Left lung (tissue), 4 donors: ENCODE measurements at regions not wholly inside any gene's neighbourhood (a gene's known extent, or its start where the extent isn't known, plus 50 kb on each side); places are given as distances from the start of the nearest gene placed in this dataset.
"Not testable (repeated sequence)": the region's sequence is repeated elsewhere in the genome, so short reads cannot be mapped to it uniquely, and the experiment has no call there.

Experiments
- ATAC-seq: fragments of 200-7000 bp; cut with Tn5 transposase; one replicate; pipeline ENCODE4 v1.9.1; 2020; ENCODE audit warnings: moderate library complexity
- DNase-seq, 4 donors: peaks; one replicate each; pipeline ENCODE4 v3.0.0-alpha.2; 2013 to 2020
- H3K27ac ChIP-seq, 2 donors: fragments of 200-600 bp; sonication (generic) in 1 of 2; one replicate each; pipeline versions ENCODE4 v1.5.0 to v1.8.0; 2020 to 2021
- H3K27me3 ChIP-seq, 2 donors: fragments of 200-600 bp; sonication (generic) in 1 of 2; one replicate each; pipeline versions ENCODE4 v1.5.0 to v1.8.0; 2020 to 2021
- H3K36me3 ChIP-seq, 2 donors: fragments of 200-600 bp; sonication (generic) in 1 of 2; one replicate each; pipeline versions ENCODE4 v1.5.0 to v1.8.0; 2020 to 2021
- H3K4me1 ChIP-seq, 2 donors: fragments of 200-600 bp; one replicate each; pipeline ENCODE4 v1.8.0; 2021
- H3K4me3 ChIP-seq, 2 donors: fragments of 200-600 bp; sonication (generic) in 1 of 2; one replicate each; pipeline versions ENCODE4 v1.5.0 to v1.8.0; 2020 to 2021; ENCODE audit warnings: mild to moderate bottlenecking in 1 of 2
- H3K9me3 ChIP-seq, 2 donors: fragments of 200-600 bp; sonication (generic) in 1 of 2; one replicate each; pipeline versions ENCODE4 v1.5.0 to v1.8.0; 2020 to 2021
- CTCF ChIP-seq, 2 donors: fragments of 200-600 bp; sonication (generic) in 1 of 2; IDR thresholded peaks; one replicate each; pipeline versions ENCODE4 v1.5.0 to v1.8.0; 2021; ENCODE audit warnings: antibody characterized with exemption in 2 of 2
- intact Hi-C, 2 donors: fragments of 100-400 bp; cut with DNase I; formaldehyde crosslinking; loops; one replicate each; pipeline versions ENCODE4 v1.11.2 to v1.14.2; 2022
- donor health status: DM: no; HTN: yes; CAD: no.
- donor health status: DM: no; HTN: no; CAD: no.

GRCh38 chr5:67636850-67637524, 440.4 kb upstream of the CD180 start:
- no peak for ATAC-seq
- H3K4me1 ChIP-seq: no peaks in the 10 kb centered on the region
- no peak for TF ChIP-seq CTCF (IDR thresholded peaks at IDR 0.05)
- H3K9me3 ChIP-seq: no peaks in the 10 kb centered on the region
- no peak for DNase-seq
- no peak overlapping the region for H3K27ac ChIP-seq
- no peaks in the 10 kb centered on the region for H3K27me3 ChIP-seq
- intact Hi-C loops: no loop called here
- no peaks in the 10 kb centered on the region for H3K36me3 ChIP-seq
- H3K4me3 ChIP-seq: no peak overlapping the region

- intact Hi-C loops: no loop called here
- ATAC-seq (peak; percentile 80), DNase-seq (peak in 2 of 4 donors; percentile 26 to 40)
- H3K9me3 ChIP-seq: no peaks in the 10 kb centered on the region
- no peak overlapping the region for H3K27ac ChIP-seq
- no peaks in the 10 kb centered on the region for H3K27me3 ChIP-seq
- no peak for TF ChIP-seq CTCF (IDR thresholded peaks at IDR 0.05)
- no peaks in the 10 kb centered on the region for H3K4me1 ChIP-seq
- no peak overlapping the region for H3K4me3 ChIP-seq
- no peaks in the 10 kb centered on the region for H3K36me3 ChIP-seq
These were observed 439.5 kb upstream of the CD180 start for GRCh38 chr5:67636091-67636490.

GRCh38 chr5:67627079-67627478, 430.5 kb upstream of the CD180 start:
- H3K27ac ChIP-seq, H3K4me1 ChIP-seq, H3K4me3 ChIP-seq, H3K9me3 ChIP-seq, H3K27me3 ChIP-seq, intact Hi-C loops, DNase-seq, H3K36me3 ChIP-seq, ATAC-seq: not testable (repeated sequence)

- no peak for DNase-seq
- no peak overlapping the region for H3K4me3 ChIP-seq
- H3K36me3 ChIP-seq: no peaks in the 10 kb centered on the region
- no peaks in the 10 kb centered on the region for H3K4me1 ChIP-seq
- intact Hi-C loops: no loop called here
- H3K27me3 ChIP-seq: no peaks in the 10 kb centered on the region
- ATAC-seq: no peak
- H3K27ac ChIP-seq: no peak overlapping the region
- peaks cover 0 to 3% of the 10 kb centered on the region in 2 donors for H3K9me3 ChIP-seq
- no peak for TF ChIP-seq CTCF (IDR thresholded peaks at IDR 0.05)
These were observed 426.5 kb upstream of the CD180 start for GRCh38 chr5:67623078-67623477.

GRCh38 chr5:67620424-67621397, 424.1 kb upstream of the CD180 start:
- intact Hi-C loops: no loop called here
- H3K4me3 ChIP-seq: no peak overlapping the region
- ATAC-seq (no peak), DNase-seq (no peak)
- H3K36me3 ChIP-seq: no peaks in the 10 kb centered on the region
- H3K27ac ChIP-seq: no peak overlapping the region
- no peaks in the 10 kb centered on the region for H3K4me1 ChIP-seq
- no peak for TF ChIP-seq CTCF (IDR thresholded peaks at IDR 0.05)
- no peaks in the 10 kb centered on the region for H3K9me3 ChIP-seq
- no peaks in the 10 kb centered on the region for H3K27me3 ChIP-seq
